NCI-H1436 treated with DMSO at 0.1 percent for 48 hours (cell line): ENCODE measurements at regions not wholly inside any gene's neighbourhood (a gene's known extent, or its start where the extent isn't known, plus 50 kb on each side); places are given as distances from the start of the nearest gene placed in this dataset.
"Not testable (repeated sequence)": the region's sequence is repeated elsewhere in the genome, so short reads cannot be mapped to it uniquely, and the experiment has no call there.

Source experiments
- DNase-seq: peaks from one replicate; lab custom pipeline; 2025; lab: John Stamatoyannopoulos, UW

GRCh38 chr9:73219985-73220626, 68.4 kb downstream of the ANXA1 start:
- DNase-seq: no peak

GRCh38 chr9:73223594-73223993, 71.9 kb downstream of the ANXA1 start:
- no peak for DNase-seq

- DNase-seq: no peak
Measured at GRCh38 chr9:73229543-73229942, 77.9 kb downstream of the ANXA1 start.

- no peak for DNase-seq
Measured at GRCh38 chr9:73230251-73230650, 78.6 kb downstream of the ANXA1 start.

GRCh38 chr9:73231203-73231602, 79.5 kb downstream of the ANXA1 start:
- no peak for DNase-seq

GRCh38 chr9:73233359-73234007, 81.8 kb downstream of the ANXA1 start:
- DNase-seq: no peak

GRCh38 chr9:73234008-73234360, 82.3 kb downstream of the ANXA1 start:
- no peak for DNase-seq

GRCh38 chr9:73237140-73237539, 85.5 kb downstream of the ANXA1 start:
- no peak for DNase-seq

GRCh38 chr9:73239570-73240265, 88.1 kb downstream of the ANXA1 start:
- DNase-seq: no peak

GRCh38 chr9:73243078-73243477, 91.4 kb downstream of the ANXA1 start:
- DNase-seq: no peak

- no peak for DNase-seq
Measured at GRCh38 chr9:73259086-73259696, 107.5 kb downstream of the ANXA1 start.

- DNase-seq: no peak
Measured at GRCh38 chr9:73260506-73260905, 108.8 kb downstream of the ANXA1 start.

GRCh38 chr9:73264631-73265030, 113.0 kb downstream of the ANXA1 start:
- no peak for DNase-seq

GRCh38 chr9:73265876-73266275, 114.2 kb downstream of the ANXA1 start:
- no peak for DNase-seq

- DNase-seq: no peak
Measured at GRCh38 chr9:73269430-73270101, 117.9 kb downstream of the ANXA1 start.

- no peak for DNase-seq
Measured at GRCh38 chr9:73270967-73271721, 119.5 kb downstream of the ANXA1 start.

- no peak for DNase-seq
Measured at GRCh38 chr9:73280113-73280512, 128.4 kb downstream of the ANXA1 start.

- no peak for DNase-seq
Measured at GRCh38 chr9:73284377-73284776, 132.7 kb downstream of the ANXA1 start.

GRCh38 chr9:73294336-73294735, 142.7 kb downstream of the ANXA1 start:
- no peak for DNase-seq

- DNase-seq: no peak
Measured at GRCh38 chr9:73325983-73326382, 174.3 kb downstream of the ANXA1 start.

GRCh38 chr9:73327149-73327548, 175.5 kb downstream of the ANXA1 start:
- no peak for DNase-seq

GRCh38 chr9:73337182-73337581, 185.5 kb downstream of the ANXA1 start:
- not testable (repeated sequence) for DNase-seq
